Gastroesophageal sphincter (tissue), 3 donors: ENCODE measurements at regions not wholly inside any gene's neighbourhood (a gene's known extent, or its start where the extent isn't known, plus 50 kb on each side); places are given as distances from the start of the nearest gene placed in this dataset.

Experiments used
- CTCF ChIP-seq, 4 experiments: fragments of 200-600 bp in 2 of 4; fragments of 450-650 bp in 2 of 4; sonication (generic) in 1 of 4; IDR thresholded peaks; one replicate each; pipeline ENCODE4 v1.5.1; 2017 to 2019; ENCODE audit warnings: antibody characterized with exemption in 4 of 4, mild to moderate bottlenecking in 2 of 4, moderate library complexity in 2 of 4
- EP300 ChIP-seq: sonication (generic); formaldehyde crosslinking; IDR thresholded peaks from one replicate; pipeline ENCODE4 v1.6.1; 2017; ENCODE audit warnings: antibody characterized with exemption, mild to moderate bottlenecking
- POLR2A ChIP-seq, 2 donors: fragments of 450-650 bp; IDR thresholded peaks; one replicate each; pipeline ENCODE4 v1.6.1; 2017; ENCODE audit warnings: antibody characterized with exemption in 2 of 2, mild to moderate bottlenecking in 2 of 2, moderate library complexity in 1 of 2
- POLR2AphosphoS5 ChIP-seq: sonication (generic); formaldehyde crosslinking; IDR thresholded peaks from one replicate; pipeline ENCODE4 v1.6.1; 2017; ENCODE audit warnings: antibody characterized with exemption

- TF ChIP-seq CTCF (IDR thresholded peaks at IDR 0.05), result no peak
- no peak for TF ChIP-seq POLR2AphosphoS5
- no peak for TF ChIP-seq POLR2A (IDR thresholded peaks at IDR 0.05)
- TF ChIP-seq EP300, result no peak
These were observed 181.3 kb downstream of the IRF8 start for GRCh38 chr16:86080131-86080875.
